ENCODE measurements at regions not wholly inside any gene's neighbourhood (a gene's known extent, or its start where the extent isn't known, plus 50 kb on each side); places are given as distances from the start of the nearest gene placed in this dataset.

- ChIA-PET POLR2A (no interaction called here), CTCF (no interaction called here)
- Histone ChIP-seq H4K20me1 (replicated peaks; ENCODE audit: control insufficient read depth, extremely low read depth, insufficient read depth, low read length) (no peaks in the 10 kb centered on the region), H3K9ac (replicated peaks; ENCODE audit: extremely low read depth, insufficient read depth, low read length) (no peak overlapping the region), H3K79me2 (ENCODE audit: control insufficient read depth, insufficient read depth, low read length) (no peaks in the 10 kb centered on the region), H2AFZ (ENCODE audit: low read depth, low read length) (no peak overlapping the region), H3K4me2 (ENCODE audit: insufficient read depth, low read length) (no peak overlapping the region), H3K4me3 (replicated peaks in 1 of 3; ENCODE audit: insufficient read depth in 1 of 3, low read depth in 1 of 3, low read length in 3 of 3) (no peak overlapping the region), H3K36me3 (ENCODE audit: control insufficient read depth in 2 of 2, extremely low read depth in 1 of 2, insufficient read depth in 2 of 2, low read length in 2 of 2) (no peaks in the 10 kb centered on the region), H3K27me3 (ENCODE audit: control insufficient read depth in 2 of 2, insufficient read depth in 2 of 2, low read length in 2 of 2) (no peaks in the 10 kb centered on the region), H3K27ac (ENCODE audit: insufficient read depth, low read depth, low read length) (no peak overlapping the region), H3K9me1 (replicated peaks; ENCODE audit: control insufficient read depth, extremely low read depth, insufficient read depth, low read length) (no peaks in the 10 kb centered on the region), H3K9me3 (replicated peaks; ENCODE audit: control insufficient read depth, insufficient read depth, low read length) (no peaks in the 10 kb centered on the region), H3K4me1 (ENCODE audit: control insufficient read depth, extremely low read depth, insufficient read depth, low read length) (no peaks in the 10 kb centered on the region)
- no peak for DNase-seq (ENCODE audit: low read depth, low spot score)
- dilution Hi-C loops (cut with MboI; ENCODE audit: extremely low pct_ligation_motif_present, low sequenced_read_pairs): no loop called here
- BruUV-seq (replicated peaks): no TSS peak
- intact Hi-C loops (cut with micrococcal nuclease): no loop called here
- TF ChIP-seq POLR2A (IDR thresholded peaks at IDR 0.05; ENCODE audit: low read depth, low read length): no peak
- TF ChIP-seq GATA2 (IDR thresholded peaks at IDR 0.05; ENCODE audit: insufficient read depth, insufficient read length, low read depth, low read length): no peak
- no peak for TF ChIP-seq MYC (IDR thresholded peaks at IDR 0.05; ENCODE audit: low read depth, low read length)
- no peak for TF ChIP-seq FOS (IDR thresholded peaks at IDR 0.05; ENCODE audit: borderline replicate concordance, insufficient read depth, low read length)
- TF ChIP-seq POLR2AphosphoS5 (IDR thresholded peaks at IDR 0.05; ENCODE audit: insufficient read depth, low read depth, low read length): no peak
- TF ChIP-seq JUN (IDR thresholded peaks at IDR 0.05; ENCODE audit: borderline replicate concordance, insufficient read depth, insufficient read length, low read depth): no peak
- TF ChIP-seq, protein P1, sequence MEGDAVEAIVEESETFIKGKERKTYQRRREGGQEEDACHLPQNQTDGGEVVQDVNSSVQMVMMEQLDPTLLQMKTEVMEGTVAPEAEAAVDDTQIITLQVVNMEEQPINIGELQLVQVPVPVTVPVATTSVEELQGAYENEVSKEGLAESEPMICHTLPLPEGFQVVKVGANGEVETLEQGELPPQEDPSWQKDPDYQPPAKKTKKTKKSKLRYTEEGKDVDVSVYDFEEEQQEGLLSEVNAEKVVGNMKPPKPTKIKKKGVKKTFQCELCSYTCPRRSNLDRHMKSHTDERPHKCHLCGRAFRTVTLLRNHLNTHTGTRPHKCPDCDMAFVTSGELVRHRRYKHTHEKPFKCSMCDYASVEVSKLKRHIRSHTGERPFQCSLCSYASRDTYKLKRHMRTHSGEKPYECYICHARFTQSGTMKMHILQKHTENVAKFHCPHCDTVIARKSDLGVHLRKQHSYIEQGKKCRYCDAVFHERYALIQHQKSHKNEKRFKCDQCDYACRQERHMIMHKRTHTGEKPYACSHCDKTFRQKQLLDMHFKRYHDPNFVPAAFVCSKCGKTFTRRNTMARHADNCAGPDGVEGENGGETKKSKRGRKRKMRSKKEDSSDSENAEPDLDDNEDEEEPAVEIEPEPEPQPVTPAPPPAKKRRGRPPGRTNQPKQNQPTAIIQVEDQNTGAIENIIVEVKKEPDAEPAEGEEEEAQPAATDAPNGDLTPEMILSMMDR (IDR thresholded peaks at IDR 0.05; ENCODE audit: extremely low read depth in 1 of 2, insufficient read depth in 1 of 2, low read depth in 1 of 2, low read length in 2 of 2): no peak
- TF ChIP-seq MAX (IDR thresholded peaks at IDR 0.05; ENCODE audit: insufficient read depth, insufficient read length): no peak
- no peak for TF ChIP-seq EZH2 (IDR thresholded peaks at IDR 0.05; ENCODE audit: borderline replicate concordance, low read depth, low read length, severe bottlenecking)
- no peak for FAIRE-seq
Observed at GRCh38 chr10:131674130-131674529, 226.7 kb upstream of the PPP2R2D start.
